ENCODE measurements at regions not wholly inside any gene's neighbourhood (a gene's known extent, or its start where the extent isn't known, plus 50 kb on each side); places are given as distances from the start of the nearest gene placed in this dataset.

- in situ Hi-C loops (cut with HindIII; ENCODE audit: low sequenced_read_pairs) = no loop called here
- no peak for TF ChIP-seq CTCF (IDR thresholded peaks at IDR 0.05; ENCODE audit: low read depth, low read length)
- no peak for DNase-seq (ENCODE audit: low read depth, low spot score)
- H3K4me3 ChIP-seq (ENCODE audit: low read depth, low read length) = no peak overlapping the region
These were observed 144.2 kb downstream of the SPRY2 start for GRCh38 chr13:80196756-80197155.

GRCh38 chr13:80195649-80196048, 145.3 kb downstream of the SPRY2 start:
- DNase-seq (ENCODE audit: low read depth, low spot score) = no peak
- in situ Hi-C loops (cut with HindIII; ENCODE audit: low sequenced_read_pairs) = no loop called here
- no peak for TF ChIP-seq CTCF (IDR thresholded peaks at IDR 0.05; ENCODE audit: low read depth, low read length)
- H3K4me3 ChIP-seq (ENCODE audit: low read depth, low read length) = no peak overlapping the region

- no peak for TF ChIP-seq CTCF (IDR thresholded peaks at IDR 0.05; ENCODE audit: low read depth, low read length)
- in situ Hi-C loops (cut with HindIII; ENCODE audit: low sequenced_read_pairs) = no loop called here
These were observed 150.9 kb downstream of the SPRY2 start for GRCh38 chr13:80189889-80190597.

GRCh38 chr13:80180740-80181355, 160.1 kb downstream of the SPRY2 start:
- no peak for TF ChIP-seq CTCF (IDR thresholded peaks at IDR 0.05; ENCODE audit: low read depth, low read length)
- no peak overlapping the region for H3K4me3 ChIP-seq (ENCODE audit: low read depth, low read length)
- in situ Hi-C loops (cut with HindIII; ENCODE audit: low sequenced_read_pairs) = no loop called here
- no peak for DNase-seq (ENCODE audit: low read depth, low spot score)

More at GRCh38 chr13:80189889-80190597, 150.9 kb downstream of the SPRY2 start:
- no peak for DNase-seq (ENCODE audit: low read depth, low spot score)
- no peak overlapping the region for H3K4me3 ChIP-seq (ENCODE audit: low read depth, low read length)

GRCh38 chr13:80177327-80177726, 163.6 kb downstream of the SPRY2 start:
- TF ChIP-seq CTCF (IDR thresholded peaks at IDR 0.05; ENCODE audit: low read depth, low read length) = no peak
- no peak for DNase-seq (ENCODE audit: low read depth, low spot score)
- in situ Hi-C loops (cut with HindIII; ENCODE audit: low sequenced_read_pairs) = no loop called here
- no peak overlapping the region for H3K4me3 ChIP-seq (ENCODE audit: low read depth, low read length)

GRCh38 chr13:80173224-80173623, 167.7 kb downstream of the SPRY2 start:
- DNase-seq (ENCODE audit: low read depth, low spot score) = no peak
- TF ChIP-seq CTCF (IDR thresholded peaks at IDR 0.05; ENCODE audit: low read depth, low read length) = no peak
- H3K4me3 ChIP-seq (ENCODE audit: low read depth, low read length) = no peak overlapping the region
- in situ Hi-C loops (cut with HindIII; ENCODE audit: low sequenced_read_pairs) = no loop called here

Data from astrocyte of the spinal cord (primary cell).